ENCODE measurements at regions not wholly inside any gene's neighbourhood (a gene's known extent, or its start where the extent isn't known, plus 50 kb on each side); places are given as distances from the start of the nearest gene placed in this dataset.

GRCh38 chr3:163474766-163475165, 1603.5 kb downstream of the SI start:
- Histone ChIP-seq H2BK12ac (ENCODE audit: low read length in 2 of 2) (no peak overlapping the region), H3K4me3 (ENCODE audit: insufficient read depth in 1 of 2, low read depth in 1 of 2, low read length in 2 of 2) (no peak overlapping the region), H2AK5ac (ENCODE audit: low read length, severe bottlenecking) (no peak overlapping the region), H2BK120ac (ENCODE audit: low read depth, low read length) (no peak overlapping the region), H3K9me3 (ENCODE audit: control insufficient read depth, low read length) (peaks cover 2% of the 10 kb centered on the region), H2AFZ (ENCODE audit: low read depth, low read length) (no peak overlapping the region), H2BK15ac (ENCODE audit: low read depth, poor library complexity, severe bottlenecking) (no peak overlapping the region), H3K4ac (ENCODE audit: low read depth in 1 of 2, low read length in 2 of 2) (no peak overlapping the region), H3K79me1 (replicated peaks; ENCODE audit: low read length, poor library complexity, severe bottlenecking) (no peaks in the 10 kb centered on the region), H3K9ac (ENCODE audit: low read length) (no peak overlapping the region), H3K4me1 (ENCODE audit: control insufficient read depth, insufficient read depth, low read depth, low read length) (no peaks in the 10 kb centered on the region), H3K27me3 (ENCODE audit: control insufficient read depth in 1 of 2, insufficient read depth in 1 of 2, low read length in 2 of 2) (no peaks in the 10 kb centered on the region), H3K36me3 (ENCODE audit: control insufficient read depth in 1 of 2, insufficient read depth in 2 of 2, low read depth in 1 of 2, low read length in 2 of 2) (no peaks in the 10 kb centered on the region), H2BK5ac (ENCODE audit: low read depth, low read length, poor library complexity, severe bottlenecking) (no peak overlapping the region), H3K4me2 (ENCODE audit: low read length, poor library complexity, severe bottlenecking) (no peak overlapping the region), H4K91ac (ENCODE audit: low read length) (no peak overlapping the region), H3K14ac (ENCODE audit: low read length in 2 of 2) (no peak overlapping the region), H3K27ac (ENCODE audit: low read length, poor library complexity, severe bottlenecking) (no peak overlapping the region), H3K18ac (ENCODE audit: low read depth in 1 of 2, low read length in 2 of 2) (no peak overlapping the region), H4K8ac (ENCODE audit: low read length) (no peak overlapping the region), H3K23ac (ENCODE audit: low read length in 2 of 2) (no peak overlapping the region)
- DNase-seq = no peak
- no CpG with 5 or more reads among the region's 1 CpG for WGBS

DNA sequence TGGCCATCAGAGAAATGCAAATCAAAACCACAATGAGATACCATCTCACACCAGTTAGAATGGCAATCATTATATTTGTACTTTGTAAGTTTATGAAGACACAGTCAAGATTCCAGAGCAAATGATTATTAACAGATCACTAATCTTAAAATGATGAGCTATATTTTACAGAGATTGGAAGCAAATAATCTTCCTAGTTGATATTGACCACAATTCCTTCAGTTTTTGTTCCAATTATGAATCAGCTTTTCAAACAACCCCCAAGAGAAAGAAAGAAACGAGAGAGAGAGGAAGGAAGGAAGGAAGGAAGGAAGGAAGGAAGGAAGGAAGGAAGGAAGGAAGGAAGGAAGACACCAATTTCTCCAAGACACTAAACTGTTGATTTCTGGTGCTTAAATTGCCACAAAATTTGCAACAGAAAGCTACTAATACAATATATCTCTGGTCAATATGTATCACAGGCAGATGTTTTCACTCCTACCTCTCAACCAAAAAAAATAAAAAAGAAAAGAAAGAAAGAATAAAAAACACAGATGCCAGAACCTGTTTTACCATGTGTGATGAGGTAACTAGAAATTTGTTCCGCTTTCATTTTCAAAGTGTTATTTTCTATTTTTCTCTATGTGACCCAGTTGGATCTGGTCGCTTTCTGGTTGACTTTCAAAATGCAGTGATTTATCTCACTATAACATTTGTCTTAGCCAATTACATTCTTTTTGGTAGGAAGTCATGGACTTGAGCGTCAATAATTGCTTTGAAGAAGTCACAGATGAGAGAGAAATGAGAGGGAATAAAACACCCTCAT, 1609.6 kb downstream of the SI start:
- Histone ChIP-seq H2BK15ac (ENCODE audit: low read depth, poor library complexity, severe bottlenecking) (no peak overlapping the region), H3K36me3 (ENCODE audit: control insufficient read depth in 1 of 2, insufficient read depth in 2 of 2, low read depth in 1 of 2, low read length in 2 of 2) (no peaks in the 10 kb centered on the region), H2BK120ac (ENCODE audit: low read depth, low read length) (no peak overlapping the region), H3K9me3 (ENCODE audit: control insufficient read depth, low read length) (peaks cover 5% of the 10 kb centered on the region), H3K9ac (ENCODE audit: low read length) (no peak overlapping the region), H3K4ac (ENCODE audit: low read depth in 1 of 2, low read length in 2 of 2) (no peak overlapping the region), H3K4me1 (ENCODE audit: control insufficient read depth, insufficient read depth, low read depth, low read length) (no peaks in the 10 kb centered on the region), H4K8ac (ENCODE audit: low read length) (no peak overlapping the region), H2BK12ac (ENCODE audit: low read length in 2 of 2) (no peak overlapping the region), H3K27ac (ENCODE audit: low read length, poor library complexity, severe bottlenecking) (no peak overlapping the region), H3K18ac (ENCODE audit: low read depth in 1 of 2, low read length in 2 of 2) (no peak overlapping the region), H2AFZ (ENCODE audit: low read depth, low read length) (no peak overlapping the region), H3K14ac (ENCODE audit: low read length in 2 of 2) (no peak overlapping the region), H3K4me3 (ENCODE audit: insufficient read depth in 1 of 2, low read depth in 1 of 2, low read length in 2 of 2) (no peak overlapping the region), H3K23ac (ENCODE audit: low read length in 2 of 2) (no peak overlapping the region), H2BK5ac (ENCODE audit: low read depth, low read length, poor library complexity, severe bottlenecking) (no peak overlapping the region), H3K4me2 (ENCODE audit: low read length, poor library complexity, severe bottlenecking) (no peak overlapping the region), H2AK5ac (ENCODE audit: low read length, severe bottlenecking) (no peak overlapping the region), H4K91ac (ENCODE audit: low read length) (no peak overlapping the region), H3K79me1 (replicated peaks; ENCODE audit: low read length, poor library complexity, severe bottlenecking) (no peaks in the 10 kb centered on the region), H3K27me3 (ENCODE audit: control insufficient read depth in 1 of 2, insufficient read depth in 1 of 2, low read length in 2 of 2) (no peaks in the 10 kb centered on the region)
- 100% methylated on average over 1 of the region's 4 CpGs for WGBS
- no peak for DNase-seq

- Histone ChIP-seq H3K27me3 (ENCODE audit: control insufficient read depth in 1 of 2, insufficient read depth in 1 of 2, low read length in 2 of 2) (no peaks in the 10 kb centered on the region), H4K91ac (ENCODE audit: low read length) (no peak overlapping the region), H2BK5ac (ENCODE audit: low read depth, low read length, poor library complexity, severe bottlenecking) (no peak overlapping the region), H2BK120ac (ENCODE audit: low read depth, low read length) (no peak overlapping the region), H2BK15ac (ENCODE audit: low read depth, poor library complexity, severe bottlenecking) (no peak overlapping the region), H4K8ac (ENCODE audit: low read length) (no peak overlapping the region), H3K14ac (ENCODE audit: low read length in 2 of 2) (no peak overlapping the region), H3K4ac (ENCODE audit: low read depth in 1 of 2, low read length in 2 of 2) (no peak overlapping the region), H3K27ac (ENCODE audit: low read length, poor library complexity, severe bottlenecking) (no peak overlapping the region), H3K4me3 (ENCODE audit: insufficient read depth in 1 of 2, low read depth in 1 of 2, low read length in 2 of 2) (no peak overlapping the region), H2AK5ac (ENCODE audit: low read length, severe bottlenecking) (no peak overlapping the region), H3K9ac (ENCODE audit: low read length) (no peak overlapping the region), H3K18ac (ENCODE audit: low read depth in 1 of 2, low read length in 2 of 2) (no peak overlapping the region), H2BK12ac (ENCODE audit: low read length in 2 of 2) (no peak overlapping the region), H2AFZ (ENCODE audit: low read depth, low read length) (no peak overlapping the region), H3K9me3 (ENCODE audit: control insufficient read depth, low read length) (peaks cover 3% of the 10 kb centered on the region), H3K36me3 (ENCODE audit: control insufficient read depth in 1 of 2, insufficient read depth in 2 of 2, low read depth in 1 of 2, low read length in 2 of 2) (no peaks in the 10 kb centered on the region), H3K79me1 (replicated peaks; ENCODE audit: low read length, poor library complexity, severe bottlenecking) (no peaks in the 10 kb centered on the region), H3K4me1 (ENCODE audit: control insufficient read depth, insufficient read depth, low read depth, low read length) (no peaks in the 10 kb centered on the region), H3K23ac (ENCODE audit: low read length in 2 of 2) (no peak overlapping the region), H3K4me2 (ENCODE audit: low read length, poor library complexity, severe bottlenecking) (no peak overlapping the region)
- WGBS = 100% methylated on average over 1 of the region's 1 CpG
- no peak for DNase-seq
These were observed 1615.8 kb downstream of the SI start for GRCh38 chr3:163462446-163462845.

DNA sequence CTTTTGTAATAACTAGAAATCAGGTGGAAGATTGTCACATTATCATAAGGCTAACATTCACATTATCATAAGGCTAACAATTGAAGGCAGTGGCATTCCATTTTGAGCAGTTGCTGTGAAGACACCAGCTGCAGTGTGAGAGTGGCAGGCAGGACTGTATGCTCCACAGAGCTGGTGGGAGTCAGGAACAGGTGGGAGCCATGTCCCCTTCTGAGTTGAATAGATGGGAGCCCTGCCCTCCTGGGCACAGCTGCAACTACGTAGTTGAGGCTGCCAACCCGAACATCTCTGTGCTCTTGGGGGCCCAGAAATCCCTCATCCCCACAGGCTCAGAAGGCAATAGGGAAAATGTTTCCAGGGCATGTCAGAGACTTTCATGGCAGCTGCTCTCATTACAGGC, 1627.6 kb downstream of the SI start:
- no peak overlapping the region for H3K23ac ChIP-seq (ENCODE audit: low read length in 2 of 2)
- H4K8ac ChIP-seq (ENCODE audit: low read length) = no peak overlapping the region
- no peaks in the 10 kb centered on the region for H3K36me3 ChIP-seq (ENCODE audit: control insufficient read depth in 1 of 2, insufficient read depth in 2 of 2, low read depth in 1 of 2, low read length in 2 of 2)
- no peak overlapping the region for H4K91ac ChIP-seq (ENCODE audit: low read length)
- 80% methylated on average over 2 of the region's 2 CpGs for WGBS
- H3K4me2 ChIP-seq (ENCODE audit: low read length, poor library complexity, severe bottlenecking) = no peak overlapping the region
- H2BK15ac ChIP-seq (ENCODE audit: low read depth, poor library complexity, severe bottlenecking) = no peak overlapping the region
- no peak overlapping the region for H3K4ac ChIP-seq (ENCODE audit: low read depth in 1 of 2, low read length in 2 of 2)
- H2BK12ac ChIP-seq (ENCODE audit: low read length in 2 of 2) = no peak overlapping the region
- no peak overlapping the region for H2AK5ac ChIP-seq (ENCODE audit: low read length, severe bottlenecking)
- no peak for DNase-seq
- no peak overlapping the region for H3K14ac ChIP-seq (ENCODE audit: low read length in 2 of 2)
- no peak overlapping the region for H3K18ac ChIP-seq (ENCODE audit: low read depth in 1 of 2, low read length in 2 of 2)
- H3K27me3 ChIP-seq (ENCODE audit: control insufficient read depth in 1 of 2, insufficient read depth in 1 of 2, low read length in 2 of 2) = no peaks in the 10 kb centered on the region
- no peaks in the 10 kb centered on the region for H3K79me1 ChIP-seq (replicated peaks; ENCODE audit: low read length, poor library complexity, severe bottlenecking)
- H2AFZ ChIP-seq (ENCODE audit: low read depth, low read length) = no peak overlapping the region
- no peak overlapping the region for H2BK120ac ChIP-seq (ENCODE audit: low read depth, low read length)
- H3K9ac ChIP-seq (ENCODE audit: low read length) = no peak overlapping the region
- no peak overlapping the region for H3K4me3 ChIP-seq (ENCODE audit: insufficient read depth in 1 of 2, low read depth in 1 of 2, low read length in 2 of 2)
- H3K4me1 ChIP-seq (ENCODE audit: control insufficient read depth, insufficient read depth, low read depth, low read length) = no peaks in the 10 kb centered on the region
- no peak overlapping the region for H3K27ac ChIP-seq (ENCODE audit: low read length, poor library complexity, severe bottlenecking)
- no peak overlapping the region for H2BK5ac ChIP-seq (ENCODE audit: low read depth, low read length, poor library complexity, severe bottlenecking)
- H3K9me3 ChIP-seq (ENCODE audit: control insufficient read depth, low read length) = peaks cover 28% of the 10 kb centered on the region

All from mesenchymal stem cell (in vitro differentiated cells and primary cell).